HepG2 (cell line): ENCODE measurements at regions not wholly inside any gene's neighbourhood (a gene's known extent, or its start where the extent isn't known, plus 50 kb on each side); places are given as distances from the start of the nearest gene placed in this dataset.

ENCODE experiments used
- ATF3 ChIP-seq: sonication (generic); formaldehyde crosslinking; IDR thresholded peaks from 2 replicates; pipeline ENCODE4 v1.4.0; 2020; ENCODE audit warnings: missing genetic modification reagents
- ATF7 ChIP-seq, 2 experiments: fragments of 450-650 bp in 1 of 2; sonication (generic) in 1 of 2; formaldehyde crosslinking in 1 of 2; IDR thresholded peaks; 2 replicates each; pipeline versions ENCODE4 v1.4.0 to v1.6.1; 2016 to 2020; ENCODE audit warnings: antibody characterized with exemption in 1 of 2, mild to moderate bottlenecking in 1 of 2, missing genetic modification reagents in 1 of 2
- CREM ChIP-seq, 2 experiments: sonication (generic) in 1 of 2; formaldehyde crosslinking in 1 of 2; IDR thresholded peaks; 2 replicates each; pipeline versions ENCODE4 v1.4.0 to v1.6.1; 2016 to 2020; ENCODE audit warnings: antibody characterized with exemption in 1 of 2, mild to moderate bottlenecking in 1 of 2, missing genetic modification reagents in 1 of 2
- HNRNPL ChIP-seq: fragments of 200-400 bp; formaldehyde crosslinking; IDR thresholded peaks from 2 replicates; pipeline ENCODE4 v1.6.1; 2017; ENCODE audit warnings: mild to moderate bottlenecking, low read depth, low read length
- POGK ChIP-seq: sonication (generic); formaldehyde crosslinking; conservative IDR thresholded peaks from 2 replicates; pipeline ENCODE4 v1.8.0; 2022; ENCODE audit warnings: mild to moderate bottlenecking, moderate library complexity, missing genetic modification reagents
- ZBTB7B ChIP-seq: sonication (generic); formaldehyde crosslinking; IDR thresholded peaks from 2 replicates; pipeline ENCODE4 v1.4.0; 2020; ENCODE audit warnings: missing genetic modification reagents
- ZGPAT ChIP-seq: IDR thresholded peaks from 2 replicates; pipeline ENCODE4 v1.6.1; 2016; ENCODE audit warnings: mild to moderate bottlenecking
- ZMAT5 ChIP-seq: sonication (generic); formaldehyde crosslinking; IDR thresholded peaks from 2 replicates; pipeline ENCODE4 v1.5.0; 2020; ENCODE audit warnings: mild to moderate bottlenecking, low read depth, missing genetic modification reagents, borderline replicate concordance
- ZNF264 ChIP-seq: sonication (generic); formaldehyde crosslinking; IDR thresholded peaks from 2 replicates; pipeline ENCODE4 v1.4.0; 2020; ENCODE audit warnings: missing genetic modification reagents
- ZNF292 ChIP-seq: sonication (generic); formaldehyde crosslinking; IDR thresholded peaks from 2 replicates; pipeline ENCODE4 v1.8.1; 2022; ENCODE audit warnings: mild to moderate bottlenecking, low read depth, missing genetic modification reagents, borderline replicate concordance
- ZNF501 ChIP-seq: sonication (generic); formaldehyde crosslinking; IDR thresholded peaks from 2 replicates; pipeline ENCODE4 v1.5.1; 2020; ENCODE audit warnings: mild to moderate bottlenecking, moderate library complexity, missing genetic modification reagents
- ZNF607 ChIP-seq: sonication (generic); formaldehyde crosslinking; IDR thresholded peaks from 2 replicates; pipeline ENCODE4 v1.5.1; 2020; ENCODE audit warnings: missing genetic modification reagents, mild to moderate bottlenecking, borderline replicate concordance
- ZSCAN25 ChIP-seq: sonication (generic); formaldehyde crosslinking; IDR thresholded peaks from 2 replicates; pipeline ENCODE4 v1.8.0; 2022; ENCODE audit warnings: mild to moderate bottlenecking, missing genetic modification reagents
- TF ChIP-seq, protein P1 (sequence below): sonication (generic); formaldehyde crosslinking; IDR thresholded peaks from 2 replicates; pipeline ENCODE4 v1.4.0; 2020; ENCODE audit warnings: mild to moderate bottlenecking, missing genetic modification reagents
- TF ChIP-seq, protein P2 (sequence below): sonication (generic); formaldehyde crosslinking; IDR thresholded peaks from 2 replicates; pipeline ENCODE4 v1.4.0; 2020; ENCODE audit warnings: mild to moderate bottlenecking, missing genetic modification reagents
- TF ChIP-seq, protein P3 (sequence below): sonication (generic); formaldehyde crosslinking; IDR thresholded peaks from 2 replicates; pipeline ENCODE4 v1.9.0; 2022; ENCODE audit warnings: missing genetic modification reagents, mild to moderate bottlenecking, borderline replicate concordance

DNA sequence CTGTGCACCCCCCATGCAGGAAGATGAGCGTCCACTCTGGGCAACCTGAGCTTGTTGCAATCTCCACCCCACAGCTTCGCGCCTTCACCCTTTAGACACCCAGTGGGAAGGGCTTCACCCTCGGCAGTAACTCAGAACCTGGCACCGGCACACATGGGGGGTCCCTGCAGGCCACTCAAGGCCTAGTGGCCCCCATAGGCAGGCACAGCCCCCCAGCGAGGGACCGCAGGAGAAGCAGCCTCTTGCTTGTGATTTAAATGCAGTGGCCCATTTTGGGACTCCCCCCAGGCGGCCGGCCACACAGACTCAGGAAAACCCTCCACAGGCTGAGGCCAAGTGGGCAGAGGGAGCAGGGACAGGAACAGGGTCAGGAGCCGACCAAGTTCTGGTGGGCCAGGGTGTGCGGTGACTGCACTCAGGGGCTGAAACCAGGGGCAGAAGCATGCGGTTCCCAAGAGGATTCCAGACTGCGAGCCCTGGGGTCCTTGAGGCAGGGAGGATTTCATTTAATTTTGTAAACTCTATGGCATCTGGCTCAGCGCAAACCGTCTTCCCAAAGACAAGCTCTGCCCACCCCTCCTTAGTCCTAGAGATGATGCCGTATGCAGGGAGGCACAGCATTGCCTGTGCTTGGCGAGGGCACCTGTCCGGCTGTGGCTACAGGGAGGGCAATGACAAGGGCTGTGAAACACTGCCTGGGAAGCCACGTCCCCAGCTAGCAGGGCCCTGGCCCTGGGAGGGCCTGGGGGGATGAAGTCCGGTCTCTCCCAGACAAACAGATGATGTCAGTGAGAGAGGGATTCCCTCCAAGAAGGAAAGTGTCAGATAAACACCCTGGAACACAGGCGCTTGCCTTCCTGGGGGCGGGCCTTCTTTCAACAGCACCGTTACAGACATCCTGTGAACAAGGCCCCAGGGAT is 52.9 kb upstream of the GPR31 start (continued):
- TF ChIP-seq POGK (CRISPR knock-in tag), result no peak
- TF ChIP-seq ZSCAN25, result peak; percentile 48; the same call in 1 of the 2 replicates
- TF ChIP-seq ZMAT5 (CRISPR knock-in tag), result no peak
- TF ChIP-seq ZNF607 (CRISPR knock-in tag), result peak; percentile 81; the same call in 1 of the 2 replicates
- peak; percentile 88 for TF ChIP-seq ZNF501 (CRISPR knock-in tag)
- TF ChIP-seq, protein P1, sequence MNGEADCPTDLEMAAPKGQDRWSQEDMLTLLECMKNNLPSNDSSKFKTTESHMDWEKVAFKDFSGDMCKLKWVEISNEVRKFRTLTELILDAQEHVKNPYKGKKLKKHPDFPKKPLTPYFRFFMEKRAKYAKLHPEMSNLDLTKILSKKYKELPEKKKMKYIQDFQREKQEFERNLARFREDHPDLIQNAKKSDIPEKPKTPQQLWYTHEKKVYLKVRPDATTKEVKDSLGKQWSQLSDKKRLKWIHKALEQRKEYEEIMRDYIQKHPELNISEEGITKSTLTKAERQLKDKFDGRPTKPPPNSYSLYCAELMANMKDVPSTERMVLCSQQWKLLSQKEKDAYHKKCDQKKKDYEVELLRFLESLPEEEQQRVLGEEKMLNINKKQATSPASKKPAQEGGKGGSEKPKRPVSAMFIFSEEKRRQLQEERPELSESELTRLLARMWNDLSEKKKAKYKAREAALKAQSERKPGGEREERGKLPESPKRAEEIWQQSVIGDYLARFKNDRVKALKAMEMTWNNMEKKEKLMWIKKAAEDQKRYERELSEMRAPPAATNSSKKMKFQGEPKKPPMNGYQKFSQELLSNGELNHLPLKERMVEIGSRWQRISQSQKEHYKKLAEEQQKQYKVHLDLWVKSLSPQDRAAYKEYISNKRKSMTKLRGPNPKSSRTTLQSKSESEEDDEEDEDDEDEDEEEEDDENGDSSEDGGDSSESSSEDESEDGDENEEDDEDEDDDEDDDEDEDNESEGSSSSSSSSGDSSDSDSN (CRISPR knock-in tag), result peak; percentile 58; the same call in 1 of the 2 replicates
- peak; percentile 93 for TF ChIP-seq ZNF292 (CRISPR knock-in tag)
- peak; percentile 78 for TF ChIP-seq ATF3
- peak; percentile 72 for TF ChIP-seq ATF7 (IDR thresholded peaks at IDR 0.05)
- peak; percentile 99 for TF ChIP-seq ATF7 (CRISPR knock-in tag; IDR thresholded peaks at IDR 0.05)
- peak; percentile 69; the same call in 1 of the 2 replicates for TF ChIP-seq CREM (IDR thresholded peaks at IDR 0.05)
- TF ChIP-seq CREM (CRISPR knock-in tag; IDR thresholded peaks at IDR 0.05), result no peak
- peak; percentile 93 for TF ChIP-seq ZGPAT (CRISPR knock-in tag)
- TF ChIP-seq ZNF264, result peak; percentile 7; the same call in 1 of the 2 replicates
- TF ChIP-seq, protein P2, sequence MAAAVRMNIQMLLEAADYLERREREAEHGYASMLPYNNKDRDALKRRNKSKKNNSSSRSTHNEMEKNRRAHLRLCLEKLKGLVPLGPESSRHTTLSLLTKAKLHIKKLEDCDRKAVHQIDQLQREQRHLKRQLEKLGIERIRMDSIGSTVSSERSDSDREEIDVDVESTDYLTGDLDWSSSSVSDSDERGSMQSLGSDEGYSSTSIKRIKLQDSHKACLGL (CRISPR knock-in tag), result peak; percentile 75; the same call in 1 of the 2 replicates
- TF ChIP-seq, protein P3, sequence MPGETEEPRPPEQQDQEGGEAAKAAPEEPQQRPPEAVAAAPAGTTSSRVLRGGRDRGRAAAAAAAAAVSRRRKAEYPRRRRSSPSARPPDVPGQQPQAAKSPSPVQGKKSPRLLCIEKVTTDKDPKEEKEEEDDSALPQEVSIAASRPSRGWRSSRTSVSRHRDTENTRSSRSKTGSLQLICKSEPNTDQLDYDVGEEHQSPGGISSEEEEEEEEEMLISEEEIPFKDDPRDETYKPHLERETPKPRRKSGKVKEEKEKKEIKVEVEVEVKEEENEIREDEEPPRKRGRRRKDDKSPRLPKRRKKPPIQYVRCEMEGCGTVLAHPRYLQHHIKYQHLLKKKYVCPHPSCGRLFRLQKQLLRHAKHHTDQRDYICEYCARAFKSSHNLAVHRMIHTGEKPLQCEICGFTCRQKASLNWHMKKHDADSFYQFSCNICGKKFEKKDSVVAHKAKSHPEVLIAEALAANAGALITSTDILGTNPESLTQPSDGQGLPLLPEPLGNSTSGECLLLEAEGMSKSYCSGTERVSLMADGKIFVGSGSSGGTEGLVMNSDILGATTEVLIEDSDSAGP (CRISPR knock-in tag), result peak; percentile 74; the same call in 1 of the 2 replicates
- peak; percentile 73; the same call in 1 of the 2 replicates for TF ChIP-seq ZBTB7B
- peak; percentile 77; the same call in 1 of the 2 replicates for TF ChIP-seq HNRNPL
